HepG2 (cell line): ENCODE measurements at regions not wholly inside any gene's neighbourhood (a gene's known extent, or its start where the extent isn't known, plus 50 kb on each side); places are given as distances from the start of the nearest gene placed in this dataset.

Experiments used
- ATAC-seq: fragments of 200-7000 bp; cut with Tn5 transposase; 3 replicates; pipeline ENCODE4 v1.9.1; 2020; ENCODE audit warnings: mild to moderate bottlenecking, moderate library complexity
- BruUV-seq: library from RNA; stranded (reverse); fragments of 400-500 nt; replicated peaks from 2 replicates; lab custom pipeline; 2021; lab: Mats Ljungman, UMichigan
- CTCF ChIA-PET: fragments of 300-600 bp; formaldehyde crosslinking; extraction: SDS; loops from one replicate; lab custom pipeline; 2021; ENCODE audit warnings: low total read pairs, inconsistent platforms, low intra/inter-chr PET ratio; lab: Yijun Ruan, JAX
- POLR2A ChIA-PET: fragments of 350-600 bp; sonication (Branson Sonifier 250); formaldehyde crosslinking; loops from one replicate; lab custom pipeline; 2020; ENCODE audit warnings: antibody characterized with exemption, inconsistent platforms; lab: Yijun Ruan, JAX
- DNase-seq: peaks from one replicate; pipeline ENCODE4 v3.0.0-alpha.2; 2015; ENCODE audit warnings: low spot score
- FAIRE-seq: peaks from 3 replicates; lab custom pipeline; 2011; peaks lifted over from hg19 to GRCh38; lab: Jason Lieb, UNC
- H2AFZ ChIP-seq: one replicate; pipeline ENCODE4 v1.6.1; 2011; ENCODE audit warnings: low read length, inconsistent platforms
- H3K27ac ChIP-seq: fragments of 300-600 bp; 3 replicates; pipeline ENCODE4 v1.8.0; 2011; ENCODE audit warnings: mixed run types, mild to moderate bottlenecking, mixed read lengths, low read length, inconsistent platforms; ENCODE audit not compliant: insufficient read depth; ENCODE audit errors: extremely low read length
- H3K27me3 ChIP-seq, 2 experiments: fragments of 200-600 bp in 1 of 2; 2 replicates in 1 of 2; 3 replicates in 1 of 2; pipeline versions ENCODE4 v1.6.0 to v1.8.0; 2011; ENCODE audit warnings: low read length in 2 of 2, mild to moderate bottlenecking in 2 of 2, moderate library complexity in 2 of 2, inconsistent platforms in 1 of 2; ENCODE audit not compliant: insufficient read depth in 2 of 2, control insufficient read depth in 1 of 2
- H3K36me3 ChIP-seq, 2 experiments: fragments of 200-600 bp in 1 of 2; replicated peaks in 1 of 2; 2 replicates in 1 of 2; 3 replicates in 1 of 2; pipeline versions ENCODE4 v1.5.1 to v1.8.0; 2011; ENCODE audit warnings: low read length in 2 of 2, inconsistent platforms in 1 of 2; ENCODE audit not compliant: insufficient read depth in 2 of 2, control insufficient read depth in 1 of 2
- H3K4me1 ChIP-seq: 2 replicates; pipeline ENCODE4 v1.5.1; 2012; ENCODE audit warnings: low read length, inconsistent platforms; ENCODE audit not compliant: insufficient read depth
- H3K4me2 ChIP-seq: 2 replicates; pipeline ENCODE4 v1.6.0; 2011; ENCODE audit warnings: low read depth, low read length, inconsistent platforms
- H3K4me3 ChIP-seq, 3 experiments: fragments of 200-600 bp in 1 of 3; sonication (generic), shearing (Covaris generic) in 1 of 3; replicated peaks in 1 of 3; 2 replicates each; pipeline ENCODE4 v1.5.1; 2011 to 2016; ENCODE audit warnings: low read length in 3 of 3, inconsistent platforms in 2 of 3, low read depth in 2 of 3, mild to moderate bottlenecking in 2 of 3, control low read depth in 1 of 3, mixed read lengths in 1 of 3; ENCODE audit not compliant: insufficient read depth in 1 of 3
- H3K79me2 ChIP-seq: one replicate; pipeline ENCODE4 v1.6.1; 2011; ENCODE audit warnings: low read length, inconsistent platforms; ENCODE audit not compliant: insufficient read depth
- H3K9ac ChIP-seq: 2 replicates; pipeline ENCODE4 v1.6.0; 2011; ENCODE audit warnings: mild to moderate bottlenecking, low read depth, low read length, inconsistent platforms; ENCODE audit not compliant: insufficient read depth
- H3K9me3 ChIP-seq: 2 replicates; pipeline ENCODE4 v1.5.1; 2012; ENCODE audit warnings: mild to moderate bottlenecking, low read length
- H4K20me1 ChIP-seq: 2 replicates; pipeline ENCODE4 v1.6.0; 2011; ENCODE audit warnings: inconsistent platforms, mild to moderate bottlenecking, low read length, moderate library complexity; ENCODE audit not compliant: insufficient read depth
- DNMT1 ChIP-seq: sonication (generic); formaldehyde crosslinking; IDR thresholded peaks from 2 replicates; pipeline ENCODE4 v1.5.1; 2020; ENCODE audit warnings: mild to moderate bottlenecking, missing genetic modification reagents
- ETV5 ChIP-seq: IDR thresholded peaks from 2 replicates; pipeline ENCODE4 v1.6.1; 2018; ENCODE audit warnings: missing biosample characterization, missing genetic modification reagents, inconsistent platforms, borderline replicate concordance
- FOXC1 ChIP-seq: sonication (generic); formaldehyde crosslinking; IDR thresholded peaks from 2 replicates; pipeline ENCODE4 v1.8.0; 2022; ENCODE audit warnings: mild to moderate bottlenecking, missing genetic modification reagents, borderline replicate concordance
- GATAD1 ChIP-seq: IDR thresholded peaks from 2 replicates; pipeline ENCODE4 v1.6.1; 2016; ENCODE audit warnings: missing genetic modification reagents, missing compliant biosample characterization
- NR1H2 ChIP-seq: sonication (generic); formaldehyde crosslinking; IDR thresholded peaks from 2 replicates; pipeline ENCODE4 v1.8.1; 2022; ENCODE audit warnings: low read depth, missing genetic modification reagents, borderline replicate concordance
- ZFP36L1 ChIP-seq: sonication (generic); formaldehyde crosslinking; IDR thresholded peaks from 2 replicates; pipeline ENCODE4 v1.8.0; 2022; ENCODE audit warnings: mild to moderate bottlenecking, missing genetic modification reagents, moderate library complexity
- ZNF225 ChIP-seq: sonication (generic); formaldehyde crosslinking; IDR thresholded peaks from 2 replicates; pipeline ENCODE4 v1.4.0; 2020; ENCODE audit warnings: mild to moderate bottlenecking, missing genetic modification reagents
- ZNF367 ChIP-seq: sonication (generic); formaldehyde crosslinking; IDR thresholded peaks from 2 replicates; pipeline ENCODE4 v1.4.0; 2020; ENCODE audit warnings: missing genetic modification reagents, borderline replicate concordance
- ZNF44 ChIP-seq: sonication (generic); formaldehyde crosslinking; IDR thresholded peaks from 2 replicates; pipeline ENCODE4 v1.5.1; 2020; ENCODE audit warnings: mild to moderate bottlenecking, missing genetic modification reagents
- ZNF496 ChIP-seq: sonication (generic); formaldehyde crosslinking; IDR thresholded peaks from 2 replicates; pipeline ENCODE4 v1.8.1; 2023; ENCODE audit warnings: mild to moderate bottlenecking, moderate library complexity, missing genetic modification reagents; ENCODE audit not compliant: insufficient replicate concordance
- WGBS: methylation state at CpG from one replicate; pipeline ENCODE4 v1.1.6; 2017; ENCODE audit warnings: low lambda C conversion rate; 5-methylcytosine and 5-hydroxymethylcytosine counted together
- in situ Hi-C: cut with HindIII; loops from 2 replicates; pipeline ENCODE4 v1.10.0; 2017; ENCODE audit warnings: low pct_unique_long_range_greater_than_20kb; ENCODE audit not compliant: extremely low pct_ligation_motif_present
- intact Hi-C: fragments of 100-400 bp; cut with micrococcal nuclease; formaldehyde crosslinking; loops from one replicate; pipeline ENCODE4 v1.10.0; 2022; ENCODE audit not compliant: unreplicated experiment
- TF ChIP-seq, protein P1 (sequence below): sonication (generic); formaldehyde crosslinking; IDR thresholded peaks from 2 replicates; pipeline ENCODE4 v1.9.0; 2021; ENCODE audit warnings: missing genetic modification reagents, borderline replicate concordance
- TF ChIP-seq, protein P2 (sequence below): sonication (generic); formaldehyde crosslinking; IDR thresholded peaks from 2 replicates; pipeline ENCODE4 v1.4.0; 2020; ENCODE audit warnings: low read depth, mild to moderate bottlenecking, missing genetic modification reagents
- TF ChIP-seq, protein P3 (sequence below): sonication (generic); formaldehyde crosslinking; IDR thresholded peaks from 2 replicates; pipeline ENCODE4 v1.4.0; 2020; ENCODE audit warnings: mild to moderate bottlenecking, missing genetic modification reagents

DNA sequence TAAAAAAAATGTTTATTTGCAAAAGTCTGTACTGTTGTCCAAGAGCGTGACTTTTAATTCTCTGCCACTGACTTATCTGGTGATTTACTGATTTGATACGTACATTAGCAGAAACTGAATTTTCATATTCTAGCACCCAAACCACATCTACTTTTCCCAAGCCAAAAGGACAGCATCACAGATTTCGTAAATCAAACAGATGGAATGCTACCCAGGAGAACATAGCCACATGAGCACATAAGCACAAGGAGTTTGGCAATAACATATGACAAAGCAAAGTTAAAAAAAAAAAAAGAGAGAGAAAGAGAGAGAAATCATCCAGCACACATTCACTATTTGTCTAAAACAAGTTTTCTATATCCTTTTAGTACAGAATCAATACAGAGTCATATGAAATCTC, 83.7 kb downstream of the HINT1 start:
- Histone ChIP-seq H3K27me3 (no peaks in the 10 kb centered on the region), H3K36me3 (no peaks in the 10 kb centered on the region), H3K27ac (no peak overlapping the region), H3K4me1 (peaks cover 21% of the 10 kb centered on the region), H3K9me3 (no peaks in the 10 kb centered on the region), H4K20me1 (no peaks in the 10 kb centered on the region; the same call in 1 of the 2 replicates), H3K4me3 (no peak overlapping the region), H2AFZ (no peak overlapping the region), H3K4me2 (no peak overlapping the region), H3K79me2 (no peaks in the 10 kb centered on the region), H3K9ac (no peak overlapping the region)
- intact Hi-C loops (no loop called here), in situ Hi-C loops (no loop called here)
- TF ChIP-seq, protein P1, sequence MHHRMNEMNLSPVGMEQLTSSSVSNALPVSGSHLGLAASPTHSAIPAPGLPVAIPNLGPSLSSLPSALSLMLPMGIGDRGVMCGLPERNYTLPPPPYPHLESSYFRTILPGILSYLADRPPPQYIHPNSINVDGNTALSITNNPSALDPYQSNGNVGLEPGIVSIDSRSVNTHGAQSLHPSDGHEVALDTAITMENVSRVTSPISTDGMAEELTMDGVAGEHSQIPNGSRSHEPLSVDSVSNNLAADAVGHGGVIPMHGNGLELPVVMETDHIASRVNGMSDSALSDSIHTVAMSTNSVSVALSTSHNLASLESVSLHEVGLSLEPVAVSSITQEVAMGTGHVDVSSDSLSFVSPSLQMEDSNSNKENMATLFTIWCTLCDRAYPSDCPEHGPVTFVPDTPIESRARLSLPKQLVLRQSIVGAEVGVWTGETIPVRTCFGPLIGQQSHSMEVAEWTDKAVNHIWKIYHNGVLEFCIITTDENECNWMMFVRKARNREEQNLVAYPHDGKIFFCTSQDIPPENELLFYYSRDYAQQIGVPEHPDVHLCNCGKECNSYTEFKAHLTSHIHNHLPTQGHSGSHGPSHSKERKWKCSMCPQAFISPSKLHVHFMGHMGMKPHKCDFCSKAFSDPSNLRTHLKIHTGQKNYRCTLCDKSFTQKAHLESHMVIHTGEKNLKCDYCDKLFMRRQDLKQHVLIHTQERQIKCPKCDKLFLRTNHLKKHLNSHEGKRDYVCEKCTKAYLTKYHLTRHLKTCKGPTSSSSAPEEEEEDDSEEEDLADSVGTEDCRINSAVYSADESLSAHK (CRISPR knock-in tag), result no peak
- TF ChIP-seq NR1H2 (CRISPR knock-in tag) (no peak), FOXC1 (CRISPR knock-in tag) (no peak), ZNF496 (CRISPR knock-in tag) (no peak), ETV5 (CRISPR knock-in tag) (no peak), DNMT1 (CRISPR knock-in tag) (no peak), ZNF44 (CRISPR knock-in tag) (no peak), ZNF225 (CRISPR knock-in tag) (no peak), ZNF367 (CRISPR knock-in tag) (no peak), ZFP36L1 (CRISPR knock-in tag) (no peak), GATAD1 (no peak)
- TF ChIP-seq, protein P2, sequence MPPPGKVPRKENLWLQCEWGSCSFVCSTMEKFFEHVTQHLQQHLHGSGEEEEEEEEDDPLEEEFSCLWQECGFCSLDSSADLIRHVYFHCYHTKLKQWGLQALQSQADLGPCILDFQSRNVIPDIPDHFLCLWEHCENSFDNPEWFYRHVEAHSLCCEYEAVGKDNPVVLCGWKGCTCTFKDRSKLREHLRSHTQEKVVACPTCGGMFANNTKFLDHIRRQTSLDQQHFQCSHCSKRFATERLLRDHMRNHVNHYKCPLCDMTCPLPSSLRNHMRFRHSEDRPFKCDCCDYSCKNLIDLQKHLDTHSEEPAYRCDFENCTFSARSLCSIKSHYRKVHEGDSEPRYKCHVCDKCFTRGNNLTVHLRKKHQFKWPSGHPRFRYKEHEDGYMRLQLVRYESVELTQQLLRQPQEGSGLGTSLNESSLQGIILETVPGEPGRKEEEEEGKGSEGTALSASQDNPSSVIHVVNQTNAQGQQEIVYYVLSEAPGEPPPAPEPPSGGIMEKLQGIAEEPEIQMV (CRISPR knock-in tag), result no peak
- TF ChIP-seq, protein P3, sequence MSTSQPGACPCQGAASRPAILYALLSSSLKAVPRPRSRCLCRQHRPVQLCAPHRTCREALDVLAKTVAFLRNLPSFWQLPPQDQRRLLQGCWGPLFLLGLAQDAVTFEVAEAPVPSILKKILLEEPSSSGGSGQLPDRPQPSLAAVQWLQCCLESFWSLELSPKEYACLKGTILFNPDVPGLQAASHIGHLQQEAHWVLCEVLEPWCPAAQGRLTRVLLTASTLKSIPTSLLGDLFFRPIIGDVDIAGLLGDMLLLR (CRISPR knock-in tag), result no peak
- DNase-seq, result no peak
- whole genome bisulfite sequencing, result 44% methylated on average over 3 of the region's 3 CpGs
- POLR2A ChIA-PET, result no interaction called here
- no TSS peak for BruUV-seq
- ATAC-seq, result no peak
- CTCF ChIA-PET, result no interaction called here
- FAIRE-seq, result no peak
